Liver (tissue), 3 donors: ENCODE measurements at regions not wholly inside any gene's neighbourhood (a gene's known extent, or its start where the extent isn't known, plus 50 kb on each side); places are given as distances from the start of the nearest gene placed in this dataset.

Experiments used
- EGR1 ChIP-seq, 2 donors: IDR thresholded peaks; 2 replicates each; pipeline ENCODE4 v1.6.1; 2016 to 2018; ENCODE audit warnings: antibody characterized with exemption in 2 of 2, low read depth in 2 of 2
- GABPA ChIP-seq, 2 donors: IDR thresholded peaks in 1 of 2; conservative IDR thresholded peaks in 1 of 2; 2 replicates each; pipeline ENCODE4 v1.6.1; 2016; ENCODE audit warnings: antibody characterized with exemption in 2 of 2, mild to moderate bottlenecking in 1 of 2, moderate library complexity in 1 of 2
- HNF4G ChIP-seq: IDR thresholded peaks from 2 replicates; pipeline ENCODE4 v1.6.1; 2016; ENCODE audit warnings: antibody characterized with exemption
- JUND ChIP-seq, 2 donors: IDR thresholded peaks; 2 replicates each; pipeline ENCODE4 v1.6.1; 2016; ENCODE audit warnings: antibody characterized with exemption in 2 of 2
- NR2F2 ChIP-seq: IDR thresholded peaks from 2 replicates; pipeline ENCODE4 v1.6.1; 2016; ENCODE audit warnings: antibody characterized with exemption
- RAD21 ChIP-seq, 2 donors: IDR thresholded peaks; 2 replicates each; pipeline ENCODE4 v1.6.1; 2016; ENCODE audit warnings: antibody characterized with exemption in 2 of 2, mild to moderate bottlenecking in 2 of 2
- SP1 ChIP-seq: IDR thresholded peaks from 2 replicates; pipeline ENCODE4 v1.6.1; 2018; ENCODE audit warnings: antibody characterized with exemption, mild to moderate bottlenecking
- TAF1 ChIP-seq: conservative IDR thresholded peaks from 2 replicates; pipeline ENCODE4 v1.6.1; 2016; ENCODE audit warnings: antibody characterized with exemption, mild to moderate bottlenecking
- YY1 ChIP-seq: IDR thresholded peaks from 2 replicates; pipeline ENCODE4 v1.6.1; 2016; ENCODE audit warnings: antibody characterized with exemption, mild to moderate bottlenecking
- TF ChIP-seq, protein P1 (sequence below): fragments of 150-350 bp; IDR thresholded peaks from 2 replicates; pipeline ENCODE4 v1.5.1; 2017; ENCODE audit warnings: improper control_type of control experiment, low read depth, low read length; ENCODE audit not compliant: missing input control
- TF ChIP-seq, protein P2 (sequence below): IDR thresholded peaks from 2 replicates; pipeline ENCODE4 v1.6.1; 2016; ENCODE audit warnings: antibody characterized with exemption
- TF ChIP-seq, protein P3 (sequence below): IDR thresholded peaks from 2 replicates; pipeline ENCODE4 v1.6.1; 2016; ENCODE audit warnings: antibody characterized with exemption
- TF ChIP-seq, protein P4 (sequence below): IDR thresholded peaks from 2 replicates; pipeline ENCODE4 v1.6.1; 2016; ENCODE audit warnings: antibody characterized with exemption, mild to moderate bottlenecking
- TF ChIP-seq, protein P5 (sequence below): IDR thresholded peaks from 2 replicates; pipeline ENCODE4 v1.6.1; 2016; ENCODE audit warnings: antibody characterized with exemption
- donor health status: healthy.
- donor health status: healthy.

DNA sequence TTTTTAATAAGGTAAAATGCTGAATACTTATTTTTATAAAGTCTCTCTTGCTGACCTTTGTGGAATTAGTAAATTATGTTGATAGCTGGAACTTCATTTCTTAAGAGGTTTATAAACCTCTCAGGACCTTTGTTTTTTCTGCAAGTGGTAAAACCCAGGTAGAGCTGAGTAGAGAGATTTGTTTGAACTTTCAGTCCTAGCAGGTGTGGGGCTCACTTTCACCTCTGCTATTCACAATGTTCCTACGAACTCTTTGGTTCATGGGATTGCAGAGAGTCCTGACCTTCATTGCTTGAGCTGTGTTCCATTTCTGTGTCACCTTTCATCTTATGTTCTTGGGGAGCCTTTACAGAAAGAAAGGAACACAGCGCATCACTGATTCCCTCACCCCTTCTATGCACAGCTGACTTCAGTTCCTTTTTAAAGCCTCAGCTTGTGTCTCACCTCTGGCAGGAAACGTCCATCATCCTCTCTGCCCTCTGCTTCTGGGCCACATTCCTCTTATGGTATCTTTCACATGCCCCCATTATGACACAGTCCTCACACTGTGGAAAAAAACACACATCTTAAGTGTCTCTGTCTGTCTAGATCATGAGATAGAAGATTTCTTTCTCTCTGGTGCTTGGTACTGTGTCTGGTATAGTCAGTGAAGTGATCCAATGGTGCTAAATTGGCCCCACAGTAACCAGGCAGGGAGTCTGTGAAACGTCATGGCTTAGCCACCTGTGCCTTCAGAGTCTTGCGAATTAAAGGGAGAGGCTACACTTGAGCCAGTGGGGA lies 262.5 kb upstream of the B3GALT2 start:
- no peak for TF ChIP-seq TAF1
- TF ChIP-seq, protein P1, sequence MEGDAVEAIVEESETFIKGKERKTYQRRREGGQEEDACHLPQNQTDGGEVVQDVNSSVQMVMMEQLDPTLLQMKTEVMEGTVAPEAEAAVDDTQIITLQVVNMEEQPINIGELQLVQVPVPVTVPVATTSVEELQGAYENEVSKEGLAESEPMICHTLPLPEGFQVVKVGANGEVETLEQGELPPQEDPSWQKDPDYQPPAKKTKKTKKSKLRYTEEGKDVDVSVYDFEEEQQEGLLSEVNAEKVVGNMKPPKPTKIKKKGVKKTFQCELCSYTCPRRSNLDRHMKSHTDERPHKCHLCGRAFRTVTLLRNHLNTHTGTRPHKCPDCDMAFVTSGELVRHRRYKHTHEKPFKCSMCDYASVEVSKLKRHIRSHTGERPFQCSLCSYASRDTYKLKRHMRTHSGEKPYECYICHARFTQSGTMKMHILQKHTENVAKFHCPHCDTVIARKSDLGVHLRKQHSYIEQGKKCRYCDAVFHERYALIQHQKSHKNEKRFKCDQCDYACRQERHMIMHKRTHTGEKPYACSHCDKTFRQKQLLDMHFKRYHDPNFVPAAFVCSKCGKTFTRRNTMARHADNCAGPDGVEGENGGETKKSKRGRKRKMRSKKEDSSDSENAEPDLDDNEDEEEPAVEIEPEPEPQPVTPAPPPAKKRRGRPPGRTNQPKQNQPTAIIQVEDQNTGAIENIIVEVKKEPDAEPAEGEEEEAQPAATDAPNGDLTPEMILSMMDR = no peak
- TF ChIP-seq, protein P2, sequence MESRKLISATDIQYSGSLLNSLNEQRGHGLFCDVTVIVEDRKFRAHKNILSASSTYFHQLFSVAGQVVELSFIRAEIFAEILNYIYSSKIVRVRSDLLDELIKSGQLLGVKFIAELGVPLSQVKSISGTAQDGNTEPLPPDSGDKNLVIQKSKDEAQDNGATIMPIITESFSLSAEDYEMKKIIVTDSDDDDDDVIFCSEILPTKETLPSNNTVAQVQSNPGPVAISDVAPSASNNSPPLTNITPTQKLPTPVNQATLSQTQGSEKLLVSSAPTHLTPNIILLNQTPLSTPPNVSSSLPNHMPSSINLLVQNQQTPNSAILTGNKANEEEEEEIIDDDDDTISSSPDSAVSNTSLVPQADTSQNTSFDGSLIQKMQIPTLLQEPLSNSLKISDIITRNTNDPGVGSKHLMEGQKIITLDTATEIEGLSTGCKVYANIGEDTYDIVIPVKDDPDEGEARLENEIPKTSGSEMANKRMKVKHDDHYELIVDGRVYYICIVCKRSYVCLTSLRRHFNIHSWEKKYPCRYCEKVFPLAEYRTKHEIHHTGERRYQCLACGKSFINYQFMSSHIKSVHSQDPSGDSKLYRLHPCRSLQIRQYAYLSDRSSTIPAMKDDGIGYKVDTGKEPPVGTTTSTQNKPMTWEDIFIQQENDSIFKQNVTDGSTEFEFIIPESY = no peak
- TF ChIP-seq GABPA (IDR thresholded peaks at IDR 0.05 in 1 of 2, conservative IDR thresholded peaks at IDR 0.05 in 1 of 2) = no peak
- TF ChIP-seq, protein P3, sequence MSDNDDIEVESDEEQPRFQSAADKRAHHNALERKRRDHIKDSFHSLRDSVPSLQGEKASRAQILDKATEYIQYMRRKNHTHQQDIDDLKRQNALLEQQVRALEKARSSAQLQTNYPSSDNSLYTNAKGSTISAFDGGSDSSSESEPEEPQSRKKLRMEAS = no peak
- TF ChIP-seq, protein P4, sequence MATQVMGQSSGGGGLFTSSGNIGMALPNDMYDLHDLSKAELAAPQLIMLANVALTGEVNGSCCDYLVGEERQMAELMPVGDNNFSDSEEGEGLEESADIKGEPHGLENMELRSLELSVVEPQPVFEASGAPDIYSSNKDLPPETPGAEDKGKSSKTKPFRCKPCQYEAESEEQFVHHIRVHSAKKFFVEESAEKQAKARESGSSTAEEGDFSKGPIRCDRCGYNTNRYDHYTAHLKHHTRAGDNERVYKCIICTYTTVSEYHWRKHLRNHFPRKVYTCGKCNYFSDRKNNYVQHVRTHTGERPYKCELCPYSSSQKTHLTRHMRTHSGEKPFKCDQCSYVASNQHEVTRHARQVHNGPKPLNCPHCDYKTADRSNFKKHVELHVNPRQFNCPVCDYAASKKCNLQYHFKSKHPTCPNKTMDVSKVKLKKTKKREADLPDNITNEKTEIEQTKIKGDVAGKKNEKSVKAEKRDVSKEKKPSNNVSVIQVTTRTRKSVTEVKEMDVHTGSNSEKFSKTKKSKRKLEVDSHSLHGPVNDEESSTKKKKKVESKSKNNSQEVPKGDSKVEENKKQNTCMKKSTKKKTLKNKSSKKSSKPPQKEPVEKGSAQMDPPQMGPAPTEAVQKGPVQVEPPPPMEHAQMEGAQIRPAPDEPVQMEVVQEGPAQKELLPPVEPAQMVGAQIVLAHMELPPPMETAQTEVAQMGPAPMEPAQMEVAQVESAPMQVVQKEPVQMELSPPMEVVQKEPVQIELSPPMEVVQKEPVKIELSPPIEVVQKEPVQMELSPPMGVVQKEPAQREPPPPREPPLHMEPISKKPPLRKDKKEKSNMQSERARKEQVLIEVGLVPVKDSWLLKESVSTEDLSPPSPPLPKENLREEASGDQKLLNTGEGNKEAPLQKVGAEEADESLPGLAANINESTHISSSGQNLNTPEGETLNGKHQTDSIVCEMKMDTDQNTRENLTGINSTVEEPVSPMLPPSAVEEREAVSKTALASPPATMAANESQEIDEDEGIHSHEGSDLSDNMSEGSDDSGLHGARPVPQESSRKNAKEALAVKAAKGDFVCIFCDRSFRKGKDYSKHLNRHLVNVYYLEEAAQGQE = no peak
- TF ChIP-seq SP1 = no peak
- TF ChIP-seq RAD21 (IDR thresholded peaks at IDR 0.05) = no peak
- TF ChIP-seq NR2F2 = no peak
- TF ChIP-seq, protein P5, sequence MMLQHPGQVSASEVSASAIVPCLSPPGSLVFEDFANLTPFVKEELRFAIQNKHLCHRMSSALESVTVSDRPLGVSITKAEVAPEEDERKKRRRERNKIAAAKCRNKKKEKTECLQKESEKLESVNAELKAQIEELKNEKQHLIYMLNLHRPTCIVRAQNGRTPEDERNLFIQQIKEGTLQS = no peak
- TF ChIP-seq EGR1 (IDR thresholded peaks at IDR 0.05; ENCODE audit: low read depth in 2 of 2) = no peak
- TF ChIP-seq YY1 = no peak
- TF ChIP-seq JUND (IDR thresholded peaks at IDR 0.05) = no peak
- TF ChIP-seq HNF4G = no peak
